ENCODE measurements at regions not wholly inside any gene's neighbourhood (a gene's known extent, or its start where the extent isn't known, plus 50 kb on each side); places are given as distances from the start of the nearest gene placed in this dataset.

DNA sequence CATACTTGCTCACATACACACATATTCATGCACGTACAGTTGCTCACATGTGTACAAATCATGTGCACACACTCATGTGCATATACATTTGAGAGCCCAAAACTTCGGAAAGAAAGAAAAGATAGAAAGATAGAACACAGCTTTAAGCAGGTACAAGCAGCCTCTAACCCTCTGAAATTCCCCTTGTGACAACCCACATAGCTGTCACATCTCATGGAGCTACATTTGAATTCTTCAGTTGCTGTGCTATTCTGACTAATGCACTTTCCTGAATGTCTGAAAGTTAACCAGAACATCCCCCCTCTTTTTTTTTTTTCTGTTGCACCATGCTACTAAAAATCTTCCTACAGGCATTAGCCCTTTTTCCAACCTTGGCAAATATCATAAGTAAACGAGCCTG is 51.9 kb upstream of the KCNA5 start:
- H3K27me3 ChIP-seq (ENCODE audit: low read depth): peaks cover 56% of the 10 kb centered on the region
- ATAC-seq: no peak

DNA sequence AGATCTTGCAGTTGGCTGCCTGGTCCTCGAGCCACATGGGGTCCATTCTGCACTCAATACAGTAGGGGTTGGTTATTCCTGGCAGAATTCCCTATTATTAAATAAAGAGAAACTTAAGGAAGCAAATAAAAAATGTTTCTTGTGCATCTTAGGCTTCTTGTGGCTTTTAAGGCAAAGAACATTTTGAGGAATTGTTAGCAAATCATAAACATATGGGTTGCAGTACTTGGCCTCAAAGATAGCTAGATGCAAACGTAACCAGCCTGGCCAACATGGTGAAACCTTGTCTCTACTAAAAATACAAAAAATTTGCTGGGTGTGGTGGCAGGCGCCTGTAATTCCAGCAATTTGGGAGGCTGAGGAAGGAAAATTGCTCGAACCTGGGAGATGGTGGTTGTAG is 50.8 kb upstream of the KCNA5 start:
- TF ChIP-seq, protein P1, sequence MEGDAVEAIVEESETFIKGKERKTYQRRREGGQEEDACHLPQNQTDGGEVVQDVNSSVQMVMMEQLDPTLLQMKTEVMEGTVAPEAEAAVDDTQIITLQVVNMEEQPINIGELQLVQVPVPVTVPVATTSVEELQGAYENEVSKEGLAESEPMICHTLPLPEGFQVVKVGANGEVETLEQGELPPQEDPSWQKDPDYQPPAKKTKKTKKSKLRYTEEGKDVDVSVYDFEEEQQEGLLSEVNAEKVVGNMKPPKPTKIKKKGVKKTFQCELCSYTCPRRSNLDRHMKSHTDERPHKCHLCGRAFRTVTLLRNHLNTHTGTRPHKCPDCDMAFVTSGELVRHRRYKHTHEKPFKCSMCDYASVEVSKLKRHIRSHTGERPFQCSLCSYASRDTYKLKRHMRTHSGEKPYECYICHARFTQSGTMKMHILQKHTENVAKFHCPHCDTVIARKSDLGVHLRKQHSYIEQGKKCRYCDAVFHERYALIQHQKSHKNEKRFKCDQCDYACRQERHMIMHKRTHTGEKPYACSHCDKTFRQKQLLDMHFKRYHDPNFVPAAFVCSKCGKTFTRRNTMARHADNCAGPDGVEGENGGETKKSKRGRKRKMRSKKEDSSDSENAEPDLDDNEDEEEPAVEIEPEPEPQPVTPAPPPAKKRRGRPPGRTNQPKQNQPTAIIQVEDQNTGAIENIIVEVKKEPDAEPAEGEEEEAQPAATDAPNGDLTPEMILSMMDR (IDR thresholded peaks at IDR 0.05): no peak

More for the DNA sequence above, 51.9 kb upstream of the KCNA5 start:
- Histone ChIP-seq H3K36me3 (no peaks in the 10 kb centered on the region), H3K27ac (no peak overlapping the region), H3K4me3 (no peak overlapping the region), H3K9me3 (no peaks in the 10 kb centered on the region), H3K4me1 (no peaks in the 10 kb centered on the region)
- TF ChIP-seq, protein P1 (IDR thresholded peaks at IDR 0.05): no peak
- intact Hi-C loops (cut with DNase I): no loop called here
- DNase-seq: no peak

More for the DNA sequence above, 50.8 kb upstream of the KCNA5 start:
- intact Hi-C loops (cut with DNase I): no loop called here
- H3K36me3 ChIP-seq: no peaks in the 10 kb centered on the region
- no peak overlapping the region for H3K4me3 ChIP-seq
- no peaks in the 10 kb centered on the region for H3K9me3 ChIP-seq
- no peak for DNase-seq
- ATAC-seq: no peak
- H3K27me3 ChIP-seq (ENCODE audit: low read depth): peaks cover 45% of the 10 kb centered on the region
- no peak overlapping the region for H3K27ac ChIP-seq
- no peaks in the 10 kb centered on the region for H3K4me1 ChIP-seq
